ENCODE measurements at regions not wholly inside any gene's neighbourhood (a gene's known extent, or its start where the extent isn't known, plus 50 kb on each side); places are given as distances from the start of the nearest gene placed in this dataset.

DNA sequence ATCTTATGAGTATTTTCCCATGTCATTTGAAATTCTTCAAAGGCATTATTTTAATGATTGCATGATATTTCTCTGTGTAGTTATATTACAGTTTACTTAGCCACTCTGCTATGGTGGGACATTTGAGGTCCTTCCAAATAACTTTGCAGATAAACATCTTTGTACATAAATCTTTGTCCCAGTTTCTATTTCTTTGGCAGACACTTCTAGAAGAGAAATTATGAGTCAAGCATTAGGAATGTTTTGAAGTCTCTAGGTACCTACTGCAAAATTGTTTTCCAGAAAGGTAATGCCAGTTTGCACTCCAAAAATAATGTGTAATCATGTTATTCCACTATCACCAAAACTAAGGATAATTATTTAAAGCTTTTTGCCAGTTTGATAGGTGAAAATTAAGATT, 149.7 kb downstream of the EN1 start:
- DNase-seq = no peak

GRCh38 chr2:118696786-118697465, 150.5 kb downstream of the EN1 start:
- no peak for DNase-seq

DNA sequence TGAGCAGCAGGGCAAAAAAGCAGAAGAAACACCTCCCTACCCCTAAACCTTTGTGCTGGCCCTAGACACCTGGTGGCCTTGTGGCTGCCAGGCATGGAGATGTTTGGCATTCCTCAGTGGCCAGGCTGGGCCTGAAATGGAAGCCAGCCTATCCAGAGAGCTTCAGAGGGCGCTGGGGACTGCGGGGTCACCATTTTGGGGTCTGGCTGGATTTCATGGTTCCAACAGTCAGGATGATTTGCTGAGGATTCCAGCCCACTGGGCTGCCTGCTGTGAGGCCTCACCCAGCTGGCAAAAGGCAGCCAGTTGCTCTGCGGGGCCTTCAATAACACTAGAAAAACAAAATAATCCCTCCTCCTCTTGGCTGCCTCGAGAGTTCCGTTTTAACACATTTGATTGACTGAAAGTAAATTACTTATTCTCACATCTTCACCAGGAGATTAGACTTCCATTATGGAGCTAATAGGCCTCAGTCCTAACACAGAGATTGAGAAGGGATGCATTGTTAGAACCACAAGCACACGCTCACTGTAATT, 154.1 kb downstream of the EN1 start:
- DNase-seq = no peak

DNA sequence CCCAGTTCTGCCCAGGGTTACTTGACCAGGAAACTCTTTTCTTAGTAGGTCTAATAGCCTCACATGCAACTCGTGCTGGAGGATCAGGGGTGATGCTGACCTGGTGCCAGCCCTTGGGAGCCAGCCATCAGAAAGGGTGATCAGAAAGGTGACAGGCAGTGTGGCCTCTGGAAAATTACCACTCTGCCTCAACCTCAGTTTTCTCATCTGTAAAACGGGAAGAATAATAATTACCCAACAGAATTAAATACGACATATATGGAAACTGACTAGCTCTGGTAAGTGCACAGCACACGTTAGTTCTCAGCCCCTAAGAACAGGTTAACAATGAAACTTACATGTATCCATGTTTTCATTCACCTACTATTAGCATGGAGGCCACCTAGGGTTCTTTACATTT, 157.6 kb downstream of the EN1 start:
- DNase-seq = no peak

GRCh38 chr2:118689456-118689855, 158.0 kb downstream of the EN1 start:
- DNase-seq = no peak

DNA sequence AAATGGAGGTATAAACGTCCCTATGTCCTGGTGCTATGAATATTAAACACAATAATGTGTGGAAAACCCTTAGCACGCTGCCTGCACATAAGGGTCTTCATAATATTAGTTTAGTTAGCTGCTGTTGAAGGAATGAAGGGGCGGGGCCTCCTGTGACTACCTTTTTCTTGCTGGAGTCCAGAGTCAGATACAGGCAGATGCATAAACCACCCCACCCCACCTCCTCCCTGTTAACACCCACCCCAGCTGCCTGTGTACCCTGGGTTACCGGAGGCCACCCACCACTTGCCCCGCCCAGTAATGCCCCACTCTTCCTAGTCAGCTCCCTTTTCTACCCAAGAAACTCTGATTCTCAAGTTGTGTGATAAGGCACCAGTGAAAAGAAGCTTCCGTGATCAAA, 158.4 kb downstream of the EN1 start:
- DNase-seq = no peak

DNA sequence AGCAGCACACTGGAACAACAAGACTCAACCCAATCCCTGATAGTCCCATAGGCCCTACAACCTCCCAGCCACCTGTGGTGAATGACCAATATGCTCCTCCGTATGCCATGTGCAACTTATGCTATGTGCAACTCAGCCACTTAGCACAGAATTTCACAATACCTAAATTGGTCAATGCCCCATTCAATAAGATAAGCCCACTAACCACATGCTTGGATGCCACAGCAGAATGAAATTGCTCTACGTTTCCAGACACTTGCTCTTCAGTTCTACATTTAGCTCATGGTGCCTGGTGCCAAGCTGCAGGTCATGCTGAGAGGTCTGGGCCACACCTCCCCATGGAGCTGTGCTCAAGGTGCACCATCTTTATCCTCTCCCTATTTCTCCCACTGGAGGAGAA, 159.8 kb downstream of the EN1 start:
- no peak for DNase-seq

GRCh38 chr2:118687192-118687591, 160.3 kb downstream of the EN1 start:
- DNase-seq = no peak

GRCh38 chr2:118686346-118686745, 161.1 kb downstream of the EN1 start:
- no peak for DNase-seq

GRCh38 chr2:118683460-118683859, 164.0 kb downstream of the EN1 start:
- no peak for DNase-seq

GRCh38 chr2:118678985-118679384, 168.5 kb downstream of the EN1 start:
- no peak for DNase-seq

- DNase-seq = no peak
Observed at GRCh38 chr2:118677546-118677945, 169.9 kb downstream of the EN1 start.

GRCh38 chr2:118675531-118675930, 171.9 kb downstream of the EN1 start:
- DNase-seq = no peak

DNA sequence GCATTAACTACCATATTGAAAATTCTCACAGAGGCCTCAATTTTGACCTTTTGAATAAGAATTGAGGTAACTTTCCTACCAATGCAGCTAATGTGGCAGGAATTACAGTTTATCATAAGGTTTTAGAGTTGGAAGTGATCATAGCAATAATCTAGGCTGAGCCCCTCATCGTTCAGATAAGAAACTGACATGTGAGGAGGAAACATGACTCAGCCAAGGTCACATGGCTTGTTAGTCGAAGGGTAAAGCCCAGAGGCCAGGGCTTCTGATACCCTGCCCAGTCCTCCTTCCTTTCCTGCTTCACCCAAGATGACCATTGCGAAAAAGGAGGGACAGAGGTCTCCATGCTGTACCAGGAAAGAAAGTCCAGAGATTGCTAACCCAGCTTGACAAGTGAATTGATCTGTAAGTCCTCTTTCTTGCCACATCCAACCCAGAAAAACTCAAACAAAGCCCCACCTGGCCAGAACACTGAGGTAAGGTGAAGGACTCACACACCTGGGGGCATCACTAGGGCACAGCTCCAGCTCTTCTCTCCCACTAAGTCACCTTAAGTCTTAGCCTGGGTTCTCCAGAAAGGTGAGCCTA, 174.8 kb downstream of the EN1 start:
- no peak for DNase-seq

DNA sequence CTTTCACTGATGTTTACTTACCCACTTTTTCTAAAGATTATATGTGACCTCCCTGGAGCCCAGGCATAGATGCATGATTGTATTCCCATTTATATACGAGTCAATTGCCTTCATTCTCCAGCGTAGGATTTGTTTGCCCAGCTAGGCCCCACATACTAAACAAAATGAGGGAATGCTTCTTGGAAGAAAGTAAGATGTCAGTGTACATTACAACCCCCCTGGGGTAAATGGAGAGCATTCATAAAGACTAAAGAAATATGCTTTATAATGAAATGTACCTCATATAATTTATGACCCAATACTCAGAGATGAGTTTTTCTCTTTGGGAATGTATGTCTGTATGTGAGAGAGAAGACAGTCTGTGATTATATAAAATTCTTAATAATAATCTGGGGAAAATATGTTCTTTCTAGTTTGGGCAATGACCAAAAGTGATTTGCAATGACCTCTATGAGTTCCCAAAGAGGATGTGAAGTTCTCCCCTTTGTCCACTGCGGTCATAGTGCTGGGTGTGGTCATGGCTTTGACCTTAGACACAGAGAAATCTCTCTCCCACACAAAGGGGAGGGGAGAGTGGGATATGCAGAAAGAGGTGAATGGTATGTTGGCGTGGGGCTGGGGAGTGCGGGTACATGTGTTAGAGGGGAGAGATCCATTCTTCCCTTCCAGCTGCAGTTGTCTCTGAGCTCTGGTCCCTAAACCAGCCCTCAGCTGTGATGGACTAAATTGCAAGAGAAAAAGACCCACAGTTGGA, 175.6 kb downstream of the EN1 start:
- DNase-seq = no peak

DNA sequence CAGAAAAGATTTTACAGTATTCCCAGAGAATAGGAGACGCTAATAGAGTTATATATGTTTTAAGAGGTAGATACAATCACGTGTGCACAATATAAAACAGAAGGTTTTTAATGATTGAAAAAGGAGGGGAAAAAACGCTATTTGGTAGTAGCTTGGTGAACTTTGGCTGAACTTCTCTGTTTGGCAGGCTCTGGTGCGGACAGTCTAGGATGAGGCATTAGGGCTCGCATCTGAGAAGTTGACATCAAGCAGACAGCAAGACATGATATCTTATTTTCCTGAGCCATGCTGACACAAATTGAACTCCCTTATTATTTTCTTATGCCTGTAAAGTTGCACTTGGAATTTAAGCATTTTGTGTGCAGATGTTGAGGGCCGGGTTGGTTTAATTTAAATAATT, 176.6 kb downstream of the EN1 start:
- no peak for DNase-seq

GRCh38 chr2:118670276-118670675, 177.2 kb downstream of the EN1 start:
- no peak for DNase-seq

- no peak for DNase-seq
Observed at GRCh38 chr2:118669654-118670053, 177.8 kb downstream of the EN1 start.

GRCh38 chr2:118668431-118669424, 178.7 kb downstream of the EN1 start:
- no peak for DNase-seq

DNA sequence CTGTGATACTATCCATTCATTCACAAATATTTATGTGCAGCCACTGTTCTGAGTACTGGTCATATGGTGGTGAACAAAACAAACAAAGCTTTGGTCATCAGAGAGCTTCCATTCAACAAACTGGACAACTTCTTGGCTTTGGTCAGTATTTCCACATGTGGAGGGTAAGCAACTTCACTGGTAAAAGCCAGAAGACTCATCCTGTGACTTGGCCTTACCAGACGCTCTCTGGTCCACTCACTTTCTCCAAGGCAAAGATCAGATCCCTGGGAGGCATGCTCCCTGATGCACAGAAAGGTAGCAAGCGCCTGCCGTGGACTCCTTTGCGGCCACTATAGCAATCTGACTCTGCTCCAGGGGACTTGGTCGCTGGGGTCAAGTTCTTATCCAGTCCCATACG, 179.5 kb downstream of the EN1 start:
- no peak for DNase-seq

DNA sequence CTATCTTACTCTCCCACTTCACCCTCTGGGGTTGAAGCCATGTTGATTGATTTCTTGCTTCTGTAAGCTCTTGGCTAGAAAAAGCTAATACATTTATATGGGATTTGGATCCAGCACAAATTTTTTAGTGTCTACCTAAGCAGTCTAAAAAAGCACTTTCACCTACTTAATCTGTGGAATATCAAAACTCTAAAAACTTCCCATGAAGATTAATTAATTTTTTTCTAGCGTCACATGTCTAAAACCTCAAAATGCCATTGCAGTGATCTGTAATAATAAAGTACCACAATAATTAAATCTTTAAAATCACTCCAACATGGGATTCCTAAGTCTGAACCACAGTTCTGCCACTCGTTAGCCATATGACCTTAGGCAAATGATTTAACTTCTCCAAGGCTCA, 180.1 kb downstream of the EN1 start:
- no peak for DNase-seq

- DNase-seq = no peak
Observed at GRCh38 chr2:118665784-118666529, 181.5 kb downstream of the EN1 start.
